ENCODE measurements at regions not wholly inside any gene's neighbourhood (a gene's known extent, or its start where the extent isn't known, plus 50 kb on each side); places are given as distances from the start of the nearest gene placed in this dataset.

DNA sequence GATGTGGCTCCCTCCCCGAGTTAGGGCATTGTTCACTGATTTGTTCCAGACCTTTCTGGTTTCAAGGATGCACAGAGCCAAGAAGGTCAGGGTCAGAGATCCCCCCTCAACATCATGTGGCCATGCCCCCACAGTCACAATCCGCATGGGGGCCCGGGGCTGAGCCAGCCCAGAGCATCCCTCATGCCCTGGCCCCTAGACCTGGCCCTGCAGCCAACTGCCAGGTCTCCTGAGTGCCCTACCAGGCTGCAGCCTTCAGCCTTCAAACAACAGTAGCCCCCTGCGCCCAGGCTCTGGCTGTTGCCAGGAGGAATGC is 142.4 kb downstream of the CRYBB2 start:
- H3K4me3 ChIP-seq (ENCODE audit: low read depth, low read length) = no peak overlapping the region
- no peak for DNase-seq (ENCODE audit: low read depth)
- peaks cover 6% of the 10 kb centered on the region for H3K36me3 ChIP-seq (ENCODE audit: control insufficient read depth, insufficient read depth, low read length)
- TF ChIP-seq, protein P1, sequence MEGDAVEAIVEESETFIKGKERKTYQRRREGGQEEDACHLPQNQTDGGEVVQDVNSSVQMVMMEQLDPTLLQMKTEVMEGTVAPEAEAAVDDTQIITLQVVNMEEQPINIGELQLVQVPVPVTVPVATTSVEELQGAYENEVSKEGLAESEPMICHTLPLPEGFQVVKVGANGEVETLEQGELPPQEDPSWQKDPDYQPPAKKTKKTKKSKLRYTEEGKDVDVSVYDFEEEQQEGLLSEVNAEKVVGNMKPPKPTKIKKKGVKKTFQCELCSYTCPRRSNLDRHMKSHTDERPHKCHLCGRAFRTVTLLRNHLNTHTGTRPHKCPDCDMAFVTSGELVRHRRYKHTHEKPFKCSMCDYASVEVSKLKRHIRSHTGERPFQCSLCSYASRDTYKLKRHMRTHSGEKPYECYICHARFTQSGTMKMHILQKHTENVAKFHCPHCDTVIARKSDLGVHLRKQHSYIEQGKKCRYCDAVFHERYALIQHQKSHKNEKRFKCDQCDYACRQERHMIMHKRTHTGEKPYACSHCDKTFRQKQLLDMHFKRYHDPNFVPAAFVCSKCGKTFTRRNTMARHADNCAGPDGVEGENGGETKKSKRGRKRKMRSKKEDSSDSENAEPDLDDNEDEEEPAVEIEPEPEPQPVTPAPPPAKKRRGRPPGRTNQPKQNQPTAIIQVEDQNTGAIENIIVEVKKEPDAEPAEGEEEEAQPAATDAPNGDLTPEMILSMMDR (IDR thresholded peaks at IDR 0.05; ENCODE audit: insufficient read depth, low read length, poor library complexity, severe bottlenecking) = no peak
- H3K27me3 ChIP-seq (ENCODE audit: control insufficient read depth, insufficient read depth, low read length) = no peaks in the 10 kb centered on the region

- no peak for DNase-seq (ENCODE audit: low read depth)
These were observed 142.9 kb downstream of the CRYBB2 start for GRCh38 chr22:25362215-25362882.

DNA sequence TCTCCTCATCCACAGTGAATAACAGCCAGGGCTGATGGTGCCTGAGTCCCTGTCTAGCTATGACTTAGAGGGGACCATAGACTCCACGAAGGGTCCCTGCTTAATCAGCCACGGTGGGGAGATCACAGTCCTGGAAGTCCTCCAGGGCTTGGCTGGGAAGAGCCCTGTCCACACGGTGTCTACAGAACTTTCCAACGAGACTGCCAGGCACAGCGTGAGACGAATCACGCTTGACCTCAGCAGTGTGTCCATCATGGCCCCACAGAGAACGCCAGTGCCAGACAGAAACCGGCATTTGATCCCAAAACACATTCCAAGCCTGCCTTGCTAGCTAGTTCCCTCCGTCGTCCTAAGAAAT is 143.4 kb downstream of the CRYBB2 start:
- Histone ChIP-seq H3K36me3 (ENCODE audit: control insufficient read depth, insufficient read depth, low read length) (peaks cover 5% of the 10 kb centered on the region), H3K4me3 (ENCODE audit: low read depth, low read length) (no peak overlapping the region), H3K27me3 (ENCODE audit: control insufficient read depth, insufficient read depth, low read length) (no peaks in the 10 kb centered on the region)
- TF ChIP-seq, protein P1 (IDR thresholded peaks at IDR 0.05; ENCODE audit: insufficient read depth, low read length, poor library complexity, severe bottlenecking) = no peak
- DNase-seq (ENCODE audit: low read depth) = no peak

More at GRCh38 chr22:25362215-25362882, 142.9 kb downstream of the CRYBB2 start:
- H3K36me3 ChIP-seq (ENCODE audit: control insufficient read depth, insufficient read depth, low read length) = peaks cover 6% of the 10 kb centered on the region
- no peak overlapping the region for H3K4me3 ChIP-seq (ENCODE audit: low read depth, low read length)
- TF ChIP-seq, protein P1 (IDR thresholded peaks at IDR 0.05; ENCODE audit: insufficient read depth, low read length, poor library complexity, severe bottlenecking) = peak; percentile 92
- H3K27me3 ChIP-seq (ENCODE audit: control insufficient read depth, insufficient read depth, low read length) = no peaks in the 10 kb centered on the region

DNA sequence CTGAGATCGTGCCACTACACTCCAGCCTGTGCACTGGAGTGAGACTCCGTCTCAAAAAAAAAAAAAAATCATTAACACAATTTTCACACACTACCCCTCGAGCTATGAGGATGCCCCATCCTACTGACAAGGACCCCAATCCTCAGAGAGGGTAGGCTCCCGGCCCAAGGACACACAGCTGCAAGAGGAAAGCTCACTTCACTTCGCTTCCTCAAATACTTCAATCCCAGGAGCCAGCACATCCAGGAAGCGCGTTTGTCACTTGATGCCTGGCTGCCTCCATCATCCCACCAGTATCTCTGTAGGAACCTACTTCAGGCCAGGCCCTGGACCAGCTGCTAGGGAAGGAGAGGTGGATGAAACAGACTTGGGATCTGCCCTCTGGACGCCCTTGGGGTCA is 144.0 kb downstream of the CRYBB2 start:
- no peak for DNase-seq (ENCODE audit: low read depth)
- Histone ChIP-seq H3K27me3 (ENCODE audit: control insufficient read depth, insufficient read depth, low read length) (no peaks in the 10 kb centered on the region), H3K36me3 (ENCODE audit: control insufficient read depth, insufficient read depth, low read length) (peaks cover 5% of the 10 kb centered on the region), H3K4me3 (ENCODE audit: low read depth, low read length) (no peak overlapping the region)
- TF ChIP-seq, protein P1 (IDR thresholded peaks at IDR 0.05; ENCODE audit: insufficient read depth, low read length, poor library complexity, severe bottlenecking) = no peak

DNA sequence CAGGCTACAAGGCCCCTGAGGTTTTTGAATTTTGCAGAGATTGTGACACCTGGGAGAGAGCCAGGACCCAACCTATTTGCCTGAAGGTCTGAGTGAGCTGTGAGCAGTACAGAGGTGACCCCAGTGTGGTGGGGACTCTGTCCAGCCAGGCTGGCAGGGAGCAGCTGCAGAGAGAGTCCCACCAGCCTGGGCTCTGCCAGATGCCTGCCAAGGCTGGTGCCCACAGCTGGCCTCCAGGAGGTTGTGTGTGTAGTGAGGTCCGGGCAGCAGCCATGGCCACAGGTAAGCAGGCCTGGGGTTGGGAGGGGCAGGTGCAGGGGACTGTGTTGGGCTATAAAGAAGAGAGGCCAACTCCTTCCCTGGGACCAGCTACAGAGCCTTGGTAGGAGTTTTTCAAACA is 144.8 kb downstream of the CRYBB2 start:
- no peak overlapping the region for H3K4me3 ChIP-seq (ENCODE audit: low read depth, low read length)
- TF ChIP-seq, protein P1 (IDR thresholded peaks at IDR 0.05; ENCODE audit: insufficient read depth, low read length, poor library complexity, severe bottlenecking) = no peak
- peaks cover 5% of the 10 kb centered on the region for H3K36me3 ChIP-seq (ENCODE audit: control insufficient read depth, insufficient read depth, low read length)
- no peaks in the 10 kb centered on the region for H3K27me3 ChIP-seq (ENCODE audit: control insufficient read depth, insufficient read depth, low read length)
- DNase-seq (ENCODE audit: low read depth) = no peak

DNA sequence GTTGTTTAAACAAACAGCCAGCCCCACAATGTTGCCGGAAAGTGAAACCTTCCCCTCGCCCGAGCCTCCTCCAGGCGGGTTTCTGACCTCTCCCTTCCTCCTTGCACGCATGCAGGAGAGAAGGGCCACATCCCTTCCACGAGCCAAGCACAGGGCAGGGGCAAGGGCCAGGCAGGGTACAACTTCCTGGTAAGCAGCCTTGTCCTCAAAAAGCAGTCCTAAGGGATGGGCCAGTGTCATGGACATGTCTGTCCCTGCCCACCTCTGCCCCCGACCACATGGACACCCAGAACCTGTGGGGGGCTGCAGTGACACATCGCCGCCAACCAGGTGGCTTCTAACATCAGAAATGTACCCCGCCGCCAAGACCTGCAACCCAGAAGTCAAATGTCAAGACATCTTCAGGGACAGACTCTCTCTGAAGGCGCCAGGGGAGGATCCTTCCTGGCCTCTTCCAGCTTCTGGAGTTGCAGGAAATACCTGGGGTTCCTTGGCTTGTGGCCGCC is 145.3 kb downstream of the CRYBB2 start:
- H3K4me3 ChIP-seq (ENCODE audit: low read depth, low read length) = no peak overlapping the region
- no peaks in the 10 kb centered on the region for H3K27me3 ChIP-seq (ENCODE audit: control insufficient read depth, insufficient read depth, low read length)
- no peak for DNase-seq (ENCODE audit: low read depth)
- TF ChIP-seq, protein P1 (IDR thresholded peaks at IDR 0.05; ENCODE audit: insufficient read depth, low read length, poor library complexity, severe bottlenecking) = no peak
- H3K36me3 ChIP-seq (ENCODE audit: control insufficient read depth, insufficient read depth, low read length) = peaks cover 4% of the 10 kb centered on the region

Data from kidney epithelial cell (primary cell).